Activated naive CD8-positive, alpha-beta T cell treated with anti-CD3 and anti-CD28 coated beads, Interleukin-2, amount 10 ng/mL, durations not matched to agents 7 days and 5 days (primary cell): ENCODE measurements at regions not wholly inside any gene's neighbourhood (a gene's known extent, or its start where the extent isn't known, plus 50 kb on each side); places are given as distances from the start of the nearest gene placed in this dataset.

Experiments used
- ATAC-seq: fragments of 150-1000 bp; cut with Tn5 transposase; one replicate; pipeline ENCODE4 v1.10.0; 2021; ENCODE audit warnings: low read depth, moderate library complexity
- POLR2A ChIA-PET: fragments of 350-600 bp; sonication (Branson Sonifier 250); formaldehyde crosslinking; loops from one replicate; lab custom pipeline; 2021; ENCODE audit warnings: antibody characterized with exemption; lab: Charles Lee
- DNase-seq: peaks from one replicate; pipeline ENCODE4 v3.0.0; 2021
- H3K27ac Mint-ChIP-seq: one replicate; pipeline ENCODE4 v1.8.0; 2022; ENCODE audit warnings: mild to moderate bottlenecking, mixed read lengths
- H3K27me3 Mint-ChIP-seq: one replicate; pipeline ENCODE4 v1.8.0; 2022; ENCODE audit warnings: mild to moderate bottlenecking, moderate library complexity, mixed read lengths
- H3K36me3 Mint-ChIP-seq: one replicate; pipeline ENCODE4 v1.8.0; 2021; ENCODE audit warnings: mild to moderate bottlenecking, mixed read lengths
- H3K4me1 Mint-ChIP-seq: one replicate; pipeline ENCODE4 v1.8.0; 2021; ENCODE audit warnings: mixed read lengths
- H3K4me3 Mint-ChIP-seq: one replicate; pipeline ENCODE4 v1.8.0; 2022; ENCODE audit warnings: mild to moderate bottlenecking, moderate library complexity, mixed read lengths
- H3K9me3 Mint-ChIP-seq: one replicate; pipeline ENCODE4 v1.8.0; 2021; ENCODE audit warnings: mixed read lengths

GRCh38 chr9:117491491-117491890 is 76.6 kb upstream of the ASTN2 start:
- Mint-ChIP-seq H3K27ac (no peak overlapping the region), H3K4me3 (no peak overlapping the region), H3K36me3 (no peaks in the 10 kb centered on the region), H3K4me1 (no peaks in the 10 kb centered on the region), H3K27me3 (no peaks in the 10 kb centered on the region), H3K9me3 (no peaks in the 10 kb centered on the region)
- POLR2A ChIA-PET, result no interaction called here
- DNase-seq, result no peak
- no peak for ATAC-seq

GRCh38 chr9:117490199-117490598 is 75.3 kb upstream of the ASTN2 start:
- Mint-ChIP-seq H3K4me1 (no peaks in the 10 kb centered on the region), H3K27ac (no peak overlapping the region), H3K9me3 (no peaks in the 10 kb centered on the region), H3K27me3 (no peaks in the 10 kb centered on the region), H3K4me3 (no peak overlapping the region), H3K36me3 (no peaks in the 10 kb centered on the region)
- ATAC-seq, result no peak
- POLR2A ChIA-PET, result no interaction called here
- DNase-seq, result no peak

- Mint-ChIP-seq H3K27ac (no peak overlapping the region), H3K36me3 (no peaks in the 10 kb centered on the region), H3K4me3 (no peak overlapping the region), H3K27me3 (no peaks in the 10 kb centered on the region), H3K9me3 (no peaks in the 10 kb centered on the region), H3K4me1 (no peaks in the 10 kb centered on the region)
- no peak for DNase-seq
- no peak for ATAC-seq
- POLR2A ChIA-PET, result no interaction called here
Observed at GRCh38 chr9:117488659-117489058, 73.8 kb upstream of the ASTN2 start.

GRCh38 chr9:117487555-117488175 is 72.8 kb upstream of the ASTN2 start:
- no peaks in the 10 kb centered on the region for H3K36me3 Mint-ChIP-seq
- H3K9me3 Mint-ChIP-seq, result no peaks in the 10 kb centered on the region
- DNase-seq, result peak; percentile 71
- ATAC-seq, result peak; percentile 85
- POLR2A ChIA-PET, result no interaction called here
- H3K4me3 Mint-ChIP-seq, result no peak overlapping the region
- no peaks in the 10 kb centered on the region for H3K4me1 Mint-ChIP-seq
- H3K27me3 Mint-ChIP-seq, result no peaks in the 10 kb centered on the region
- no peak overlapping the region for H3K27ac Mint-ChIP-seq

- H3K27ac Mint-ChIP-seq, result no peak overlapping the region
- POLR2A ChIA-PET, result no interaction called here
- ATAC-seq, result no peak
- H3K4me1 Mint-ChIP-seq, result no peaks in the 10 kb centered on the region
- no peaks in the 10 kb centered on the region for H3K36me3 Mint-ChIP-seq
- no peaks in the 10 kb centered on the region for H3K9me3 Mint-ChIP-seq
- H3K27me3 Mint-ChIP-seq, result no peaks in the 10 kb centered on the region
- H3K4me3 Mint-ChIP-seq, result no peak overlapping the region
- DNase-seq, result no peak
Observed at GRCh38 chr9:117486426-117486825, 71.6 kb upstream of the ASTN2 start.

GRCh38 chr9:117485176-117485575 is 70.3 kb upstream of the ASTN2 start:
- no peaks in the 10 kb centered on the region for H3K9me3 Mint-ChIP-seq
- DNase-seq, result no peak
- no peaks in the 10 kb centered on the region for H3K36me3 Mint-ChIP-seq
- H3K27me3 Mint-ChIP-seq, result no peaks in the 10 kb centered on the region
- ATAC-seq, result no peak
- POLR2A ChIA-PET, result no interaction called here
- H3K27ac Mint-ChIP-seq, result no peak overlapping the region
- no peaks in the 10 kb centered on the region for H3K4me1 Mint-ChIP-seq
- no peak overlapping the region for H3K4me3 Mint-ChIP-seq

GRCh38 chr9:117480729-117481128 is 65.9 kb upstream of the ASTN2 start:
- Mint-ChIP-seq H3K36me3 (no peaks in the 10 kb centered on the region), H3K4me1 (no peaks in the 10 kb centered on the region), H3K27ac (no peak overlapping the region), H3K9me3 (no peaks in the 10 kb centered on the region), H3K4me3 (no peak overlapping the region), H3K27me3 (no peaks in the 10 kb centered on the region)
- DNase-seq (no peak), ATAC-seq (no peak)
- POLR2A ChIA-PET, result no interaction called here

- H3K9me3 Mint-ChIP-seq, result no peaks in the 10 kb centered on the region
- ATAC-seq (no peak), DNase-seq (no peak)
- no peaks in the 10 kb centered on the region for H3K4me1 Mint-ChIP-seq
- H3K27me3 Mint-ChIP-seq, result no peaks in the 10 kb centered on the region
- H3K36me3 Mint-ChIP-seq, result no peaks in the 10 kb centered on the region
- POLR2A ChIA-PET, result no interaction called here
- H3K4me3 Mint-ChIP-seq, result no peak overlapping the region
- no peak overlapping the region for H3K27ac Mint-ChIP-seq
Observed at GRCh38 chr9:117480253-117480652, 65.4 kb upstream of the ASTN2 start.

- no peaks in the 10 kb centered on the region for H3K36me3 Mint-ChIP-seq
- DNase-seq, result no peak
- no peak overlapping the region for H3K27ac Mint-ChIP-seq
- no peaks in the 10 kb centered on the region for H3K4me1 Mint-ChIP-seq
- no peak overlapping the region for H3K4me3 Mint-ChIP-seq
- POLR2A ChIA-PET, result no interaction called here
- no peak for ATAC-seq
- H3K9me3 Mint-ChIP-seq, result no peaks in the 10 kb centered on the region
- H3K27me3 Mint-ChIP-seq, result no peaks in the 10 kb centered on the region
Observed at GRCh38 chr9:117473293-117473692, 58.4 kb upstream of the ASTN2 start.

- POLR2A ChIA-PET, result no interaction called here
- H3K27me3 Mint-ChIP-seq, result no peaks in the 10 kb centered on the region
- no peaks in the 10 kb centered on the region for H3K9me3 Mint-ChIP-seq
- ATAC-seq (no peak), DNase-seq (no peak)
- no peaks in the 10 kb centered on the region for H3K36me3 Mint-ChIP-seq
- no peak overlapping the region for H3K4me3 Mint-ChIP-seq
- no peaks in the 10 kb centered on the region for H3K4me1 Mint-ChIP-seq
- H3K27ac Mint-ChIP-seq, result no peak overlapping the region
Observed at GRCh38 chr9:117470902-117471301, 56.0 kb upstream of the ASTN2 start.

- H3K27ac Mint-ChIP-seq, result no peak overlapping the region
- H3K4me3 Mint-ChIP-seq, result no peak overlapping the region
- H3K4me1 Mint-ChIP-seq, result no peaks in the 10 kb centered on the region
- H3K9me3 Mint-ChIP-seq, result no peaks in the 10 kb centered on the region
- DNase-seq (no peak), ATAC-seq (no peak)
- POLR2A ChIA-PET, result no interaction called here
- no peaks in the 10 kb centered on the region for H3K36me3 Mint-ChIP-seq
- no peaks in the 10 kb centered on the region for H3K27me3 Mint-ChIP-seq
Observed at GRCh38 chr9:117470455-117470854, 55.6 kb upstream of the ASTN2 start.

GRCh38 chr9:117466111-117466510 is 51.3 kb upstream of the ASTN2 start:
- no peaks in the 10 kb centered on the region for H3K4me1 Mint-ChIP-seq

GRCh38 chr9:117465706-117466105 is 50.8 kb upstream of the ASTN2 start:
- Mint-ChIP-seq H3K4me1 (no peaks in the 10 kb centered on the region), H3K4me3 (no peak overlapping the region), H3K36me3 (no peaks in the 10 kb centered on the region), H3K27me3 (no peaks in the 10 kb centered on the region), H3K9me3 (no peaks in the 10 kb centered on the region), H3K27ac (no peak overlapping the region)
- POLR2A ChIA-PET, result no interaction called here
- ATAC-seq (no peak), DNase-seq (no peak)

More at GRCh38 chr9:117466111-117466510, 51.3 kb upstream of the ASTN2 start:
- H3K27me3 Mint-ChIP-seq, result no peaks in the 10 kb centered on the region
- no peaks in the 10 kb centered on the region for H3K9me3 Mint-ChIP-seq
- no peak overlapping the region for H3K27ac Mint-ChIP-seq
- no peak overlapping the region for H3K4me3 Mint-ChIP-seq
- no peaks in the 10 kb centered on the region for H3K36me3 Mint-ChIP-seq
- DNase-seq, result no peak
- no peak for ATAC-seq
- POLR2A ChIA-PET, result no interaction called here

- Mint-ChIP-seq H3K27ac (no peak overlapping the region), H3K27me3 (no peaks in the 10 kb centered on the region), H3K9me3 (no peaks in the 10 kb centered on the region), H3K4me3 (no peak overlapping the region), H3K4me1 (no peaks in the 10 kb centered on the region), H3K36me3 (no peaks in the 10 kb centered on the region)
- POLR2A ChIA-PET, result no interaction called here
- DNase-seq (no peak), ATAC-seq (no peak)
Observed at GRCh38 chr9:117464941-117465616, 50.2 kb upstream of the ASTN2 start.
